ENCODE measurements at regions not wholly inside any gene's neighbourhood (a gene's known extent, or its start where the extent isn't known, plus 50 kb on each side); places are given as distances from the start of the nearest gene placed in this dataset.

DNA sequence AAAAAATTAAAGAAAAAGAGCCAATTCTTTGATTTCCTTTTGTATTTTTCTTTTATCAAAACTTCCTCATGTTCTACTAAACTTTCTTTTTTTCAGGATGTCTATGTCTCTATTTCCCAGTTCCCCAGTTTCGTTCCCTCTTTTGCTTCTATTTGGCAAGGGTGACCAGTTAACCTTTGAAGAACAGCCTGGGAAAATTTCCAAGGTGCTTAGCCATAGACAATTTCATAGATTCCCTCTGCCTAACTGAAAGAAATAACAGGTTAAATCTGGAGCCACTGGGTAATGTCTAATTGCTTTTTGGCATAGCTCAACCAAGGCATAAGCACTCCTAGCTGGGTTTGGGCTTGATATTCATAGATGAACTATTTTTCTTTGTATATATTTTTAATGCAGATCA is 272.3 kb downstream of the ADGRL2 start:
- Histone ChIP-seq H3K9me3 (replicated peaks in 1 of 3) (no peaks in the 10 kb centered on the region), H3K4me1 (replicated peaks in 1 of 2) (peaks cover 0 to 18% of the 10 kb centered on the region in 2 donors), H3K27ac (no peak overlapping the region), H3K27me3 (no peaks in the 10 kb centered on the region), H3K36me3 (replicated peaks in 1 of 2) (no peaks in the 10 kb centered on the region), H3K4me3 (no peak overlapping the region)
- TF ChIP-seq POLR2A (IDR thresholded peaks at IDR 0.05), result no peak
- TF ChIP-seq, protein P1, sequence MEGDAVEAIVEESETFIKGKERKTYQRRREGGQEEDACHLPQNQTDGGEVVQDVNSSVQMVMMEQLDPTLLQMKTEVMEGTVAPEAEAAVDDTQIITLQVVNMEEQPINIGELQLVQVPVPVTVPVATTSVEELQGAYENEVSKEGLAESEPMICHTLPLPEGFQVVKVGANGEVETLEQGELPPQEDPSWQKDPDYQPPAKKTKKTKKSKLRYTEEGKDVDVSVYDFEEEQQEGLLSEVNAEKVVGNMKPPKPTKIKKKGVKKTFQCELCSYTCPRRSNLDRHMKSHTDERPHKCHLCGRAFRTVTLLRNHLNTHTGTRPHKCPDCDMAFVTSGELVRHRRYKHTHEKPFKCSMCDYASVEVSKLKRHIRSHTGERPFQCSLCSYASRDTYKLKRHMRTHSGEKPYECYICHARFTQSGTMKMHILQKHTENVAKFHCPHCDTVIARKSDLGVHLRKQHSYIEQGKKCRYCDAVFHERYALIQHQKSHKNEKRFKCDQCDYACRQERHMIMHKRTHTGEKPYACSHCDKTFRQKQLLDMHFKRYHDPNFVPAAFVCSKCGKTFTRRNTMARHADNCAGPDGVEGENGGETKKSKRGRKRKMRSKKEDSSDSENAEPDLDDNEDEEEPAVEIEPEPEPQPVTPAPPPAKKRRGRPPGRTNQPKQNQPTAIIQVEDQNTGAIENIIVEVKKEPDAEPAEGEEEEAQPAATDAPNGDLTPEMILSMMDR (IDR thresholded peaks at IDR 0.05), result no peak
- WGBS, 4 donors, result 27 to 63% (median 36%) methylated on average over 1 of the region's 1 CpG
- intact Hi-C loops (cut with DNase I), result no loop called here
- no peak for DNase-seq

DNA sequence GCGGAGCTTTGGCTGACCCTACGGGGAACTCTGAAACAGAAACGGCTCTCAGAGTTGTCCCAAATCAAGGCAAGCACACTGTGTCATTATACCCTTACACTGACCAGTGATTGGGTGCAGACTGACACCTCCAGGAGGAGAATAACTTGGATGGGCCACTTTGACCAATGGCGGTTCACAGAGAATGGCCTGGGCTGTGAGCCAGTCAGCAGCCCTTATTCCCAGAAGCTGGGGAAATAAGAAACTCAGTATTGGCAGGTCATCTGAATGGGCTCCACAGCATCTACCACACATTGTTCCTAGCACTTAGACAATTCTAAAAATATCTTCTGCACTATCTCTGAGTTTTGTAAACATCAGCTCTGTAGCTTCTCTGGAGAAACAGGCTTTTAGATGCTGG is 265.2 kb downstream of the ADGRL2 start:
- no peaks in the 10 kb centered on the region for H3K9me3 ChIP-seq (replicated peaks in 1 of 3)
- no peak overlapping the region for H3K27ac ChIP-seq
- no peaks in the 10 kb centered on the region for H3K36me3 ChIP-seq (replicated peaks in 1 of 2)
- no peaks in the 10 kb centered on the region for H3K27me3 ChIP-seq
- peaks cover 0 to 8% of the 10 kb centered on the region in 2 donors for H3K4me1 ChIP-seq (replicated peaks in 1 of 2)
- no peak for TF ChIP-seq POLR2A (IDR thresholded peaks at IDR 0.05)
- TF ChIP-seq, protein P1 (IDR thresholded peaks at IDR 0.05), result no peak
- peak in 5 of 7 donors; percentile 2 to 52 (median 25) for DNase-seq
- intact Hi-C loops (cut with DNase I), result no loop called here
- no peak overlapping the region for H3K4me3 ChIP-seq
- 79 to 95% (median 83%) methylated on average over 4 of the region's 4 CpGs for WGBS, 4 donors

DNA sequence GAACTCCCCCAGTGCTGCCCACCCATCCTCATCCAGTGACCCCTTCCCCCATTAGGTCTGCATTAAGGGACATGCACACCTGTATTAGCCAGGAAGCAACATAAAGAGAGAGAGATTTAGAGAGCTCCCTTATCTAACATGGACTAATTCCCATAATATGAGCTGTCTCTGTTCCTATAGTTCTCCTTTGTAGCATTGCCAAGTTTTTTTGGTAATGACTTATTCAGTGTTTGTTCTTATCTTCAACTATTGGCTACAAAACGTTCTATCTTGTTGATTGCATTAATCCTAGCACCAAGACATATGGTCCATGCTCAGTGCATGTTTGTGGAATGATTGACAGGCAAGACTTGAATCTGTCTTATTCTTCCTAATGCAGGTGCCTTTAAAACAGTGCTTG is 264.0 kb downstream of the ADGRL2 start:
- no peak for DNase-seq
- 0 to 10% (median 7%) methylated on average over 1 of the region's 1 CpG for WGBS, 4 donors
- H3K4me3 ChIP-seq, result no peak overlapping the region
- intact Hi-C loops (cut with DNase I), result no loop called here
- TF ChIP-seq POLR2A (IDR thresholded peaks at IDR 0.05), result no peak
- TF ChIP-seq, protein P1 (IDR thresholded peaks at IDR 0.05), result no peak
- H3K9me3 ChIP-seq (replicated peaks in 1 of 3), result no peaks in the 10 kb centered on the region
- no peak overlapping the region for H3K27ac ChIP-seq
- H3K27me3 ChIP-seq, result no peaks in the 10 kb centered on the region
- peaks cover 0 to 8% of the 10 kb centered on the region in 2 donors for H3K4me1 ChIP-seq (replicated peaks in 1 of 2)
- no peaks in the 10 kb centered on the region for H3K36me3 ChIP-seq (replicated peaks in 1 of 2)

DNA sequence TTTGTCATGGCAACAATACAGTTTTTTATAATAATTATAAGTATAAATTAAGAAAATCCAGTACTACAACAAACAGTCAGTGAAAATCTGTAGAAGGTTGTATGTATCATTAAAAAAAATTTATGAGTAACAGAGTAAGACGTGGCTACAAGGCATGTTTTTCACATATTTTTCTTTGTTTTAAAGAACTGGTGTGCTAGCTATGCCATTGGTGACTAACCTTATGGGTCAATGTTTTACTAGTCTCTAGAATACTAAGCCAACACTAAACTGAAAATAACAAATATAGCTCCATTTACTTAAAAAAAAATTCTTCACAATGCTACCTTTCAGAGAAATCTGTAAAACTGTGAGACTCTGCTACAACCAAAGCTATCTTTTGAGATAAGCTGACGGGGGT is 261.5 kb downstream of the ADGRL2 start:
- DNase-seq, result no peak
- Histone ChIP-seq H3K27ac (no peak overlapping the region), H3K27me3 (no peaks in the 10 kb centered on the region), H3K9me3 (replicated peaks in 1 of 3) (no peaks in the 10 kb centered on the region), H3K36me3 (replicated peaks in 1 of 2) (no peaks in the 10 kb centered on the region), H3K4me1 (replicated peaks in 1 of 2) (peaks cover 0 to 8% of the 10 kb centered on the region in 2 donors), H3K4me3 (no peak overlapping the region)
- intact Hi-C loops (cut with DNase I), result no loop called here
- WGBS, 4 donors, result 68 to 74% (median 73%) methylated on average over 2 of the region's 2 CpGs
- TF ChIP-seq POLR2A (IDR thresholded peaks at IDR 0.05), result no peak
- TF ChIP-seq, protein P1 (IDR thresholded peaks at IDR 0.05), result no peak

Measured in adrenal gland (tissue), 9 donors.